ENCODE measurements at regions not wholly inside any gene's neighbourhood (a gene's known extent, or its start where the extent isn't known, plus 50 kb on each side); places are given as distances from the start of the nearest gene placed in this dataset.

- H3K79me2 ChIP-seq (ENCODE audit: control insufficient read depth in 1 of 2, insufficient read depth in 2 of 2, low read length in 2 of 2) = no peaks in the 10 kb centered on the region
- H3K4me3 ChIP-seq (ENCODE audit: extremely low read depth in 1 of 4, insufficient read depth in 2 of 4, low read depth in 3 of 4, low read length in 4 of 4) = no peak overlapping the region
- no peak overlapping the region for H3K9ac ChIP-seq (replicated peaks in 1 of 4; ENCODE audit: extremely low read depth in 1 of 4, low read depth in 3 of 4, low read length in 3 of 4)
- ChIA-PET POLR2A (ENCODE audit: partially characterized antibody) (no interaction called here), CTCF (ENCODE audit: partially characterized antibody) (no interaction called here)
- H2BK120ac ChIP-seq (replicated peaks; ENCODE audit: low read depth, low read length) = no peak overlapping the region
- no peaks in the 10 kb centered on the region for H3K79me1 ChIP-seq (ENCODE audit: low read depth, low read length)
- no peak overlapping the region for H3K4ac ChIP-seq (replicated peaks; ENCODE audit: insufficient read length, low read depth, low read length)
- no peak for DNase-seq (ENCODE audit: low read depth in 1 of 2, low spot score in 2 of 2)
- H2BK15ac ChIP-seq (ENCODE audit: low read length) = no peak overlapping the region
- no peak overlapping the region for H2AFZ ChIP-seq (ENCODE audit: low read length)
- H3K56ac ChIP-seq (replicated peaks; ENCODE audit: insufficient read length, low read depth, low read length) = no peak overlapping the region
- no peak overlapping the region for H3K4me2 ChIP-seq (ENCODE audit: insufficient read depth in 1 of 2, low read depth in 2 of 2, low read length in 2 of 2)
- no peaks in the 10 kb centered on the region; the same call in 1 of the 2 replicates for H3K23me2 ChIP-seq (ENCODE audit: low read depth, low read length)
- H3K23ac ChIP-seq (ENCODE audit: insufficient read length) = no peak overlapping the region
- no peak overlapping the region for H3K14ac ChIP-seq (ENCODE audit: insufficient read length)
- H2BK20ac ChIP-seq (ENCODE audit: low read length) = no peak overlapping the region
- H3K18ac ChIP-seq (ENCODE audit: extremely low read depth, low read length) = no peak overlapping the region
- no peaks in the 10 kb centered on the region for H3K4me1 ChIP-seq (replicated peaks in 1 of 4; ENCODE audit: control insufficient read depth in 3 of 4, insufficient read depth in 4 of 4, low read length in 3 of 4)
- no peak overlapping the region for H2BK12ac ChIP-seq (ENCODE audit: low read depth, low read length)
- H4K5ac ChIP-seq (ENCODE audit: insufficient read length, low read depth, low read length) = no peak overlapping the region
- no peaks in the 10 kb centered on the region for H3K27me3 ChIP-seq (replicated peaks in 1 of 4; ENCODE audit: control insufficient read depth in 3 of 4, extremely low read depth in 1 of 4, insufficient read depth in 3 of 4, low read length in 3 of 4)
- H4K91ac ChIP-seq (replicated peaks; ENCODE audit: insufficient read length, low read length) = no peak overlapping the region
- H3K9me3 ChIP-seq (ENCODE audit: insufficient read depth in 2 of 2, low read depth in 1 of 2, low read length in 1 of 2) = no peaks in the 10 kb centered on the region
- 91% methylated on average over 2 of the region's 2 CpGs; no CpG with 5 or more reads in 1 of the 2 experiments for WGBS, 2 experiments (ENCODE audit: extremely low coverage in 1 of 2, insufficient coverage in 1 of 2, insufficient read length in 1 of 2, insufficient replicate concordance in 2 of 2, low coverage in 1 of 2, low lambda C conversion rate in 2 of 2, missing lambda C conversion rate in 1 of 2)
- TF ChIP-seq EGR1 (IDR thresholded peaks at IDR 0.05; ENCODE audit: borderline replicate concordance, low read depth, low read length) (no peak), SUZ12 (IDR thresholded peaks at IDR 0.05; ENCODE audit: low read length) (no peak), CREB1 (IDR thresholded peaks at IDR 0.05) (no peak), EP300 (IDR thresholded peaks at IDR 0.05; ENCODE audit: borderline replicate concordance in 1 of 2, low read depth in 2 of 2, low read length in 2 of 2) (no peak), ZNF274 (IDR thresholded peaks at IDR 0.05; ENCODE audit: borderline replicate concordance, extremely low read depth, low read length) (no peak), CHD1 (IDR thresholded peaks at IDR 0.05; ENCODE audit: low read depth, low read length) (no peak)
- H2AK5ac ChIP-seq (ENCODE audit: low read depth, low read length) = no peak overlapping the region
- no peak overlapping the region for H2BK5ac ChIP-seq (ENCODE audit: low read depth, low read length)
- no peak for FAIRE-seq
- no peaks in the 10 kb centered on the region for H4K20me1 ChIP-seq (replicated peaks in 1 of 2; ENCODE audit: control insufficient read depth in 1 of 2, insufficient read depth in 2 of 2, low read length in 2 of 2)
- H3K36me3 ChIP-seq (ENCODE audit: control insufficient read depth in 2 of 4, insufficient read depth in 4 of 4, low read length in 3 of 4) = no peaks in the 10 kb centered on the region
- H4K8ac ChIP-seq (ENCODE audit: extremely low read depth, insufficient read depth, low read length) = no peak overlapping the region
- H3K27ac ChIP-seq (ENCODE audit: low read depth, low read length) = no peak overlapping the region
Observed at GRCh38 chr18:41814651-41815050, 140.4 kb upstream of the PIK3C3 start.

Measured in H1 (cell line).